HG03460 (cell line): ENCODE measurements at regions not wholly inside any gene's neighbourhood (a gene's known extent, or its start where the extent isn't known, plus 50 kb on each side); places are given as distances from the start of the nearest gene placed in this dataset.
"Not testable (repeated sequence)": the region's sequence is repeated elsewhere in the genome, so short reads cannot be mapped to it uniquely, and the experiment has no call there.

Experiments used
- ATAC-seq: cut with Tn5 transposase; IDR thresholded peaks from one replicate; pipeline ENCODE4 v1.9.1; 2021; ENCODE audit not compliant: unreplicated experiment

DNA sequence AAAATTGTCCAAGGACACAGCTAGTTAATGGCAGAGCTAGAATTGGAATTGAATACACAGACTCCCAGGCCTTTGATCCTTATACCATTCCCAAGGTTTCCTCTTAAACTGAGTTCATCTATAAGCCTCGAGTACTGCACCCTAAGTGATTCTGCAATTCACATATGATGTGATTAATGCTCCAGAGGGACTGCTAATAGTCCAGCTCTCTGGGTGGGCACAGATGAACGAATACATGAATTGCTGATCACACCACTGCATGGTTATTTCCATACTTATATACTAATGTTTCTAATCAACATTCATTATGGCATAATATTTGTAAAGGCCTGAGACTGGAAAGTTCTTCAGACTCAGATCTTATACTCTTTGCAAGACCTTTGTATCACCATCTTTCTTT, 101.8 kb downstream of the NUFIP1 start:
- ATAC-seq: no peak

DNA sequence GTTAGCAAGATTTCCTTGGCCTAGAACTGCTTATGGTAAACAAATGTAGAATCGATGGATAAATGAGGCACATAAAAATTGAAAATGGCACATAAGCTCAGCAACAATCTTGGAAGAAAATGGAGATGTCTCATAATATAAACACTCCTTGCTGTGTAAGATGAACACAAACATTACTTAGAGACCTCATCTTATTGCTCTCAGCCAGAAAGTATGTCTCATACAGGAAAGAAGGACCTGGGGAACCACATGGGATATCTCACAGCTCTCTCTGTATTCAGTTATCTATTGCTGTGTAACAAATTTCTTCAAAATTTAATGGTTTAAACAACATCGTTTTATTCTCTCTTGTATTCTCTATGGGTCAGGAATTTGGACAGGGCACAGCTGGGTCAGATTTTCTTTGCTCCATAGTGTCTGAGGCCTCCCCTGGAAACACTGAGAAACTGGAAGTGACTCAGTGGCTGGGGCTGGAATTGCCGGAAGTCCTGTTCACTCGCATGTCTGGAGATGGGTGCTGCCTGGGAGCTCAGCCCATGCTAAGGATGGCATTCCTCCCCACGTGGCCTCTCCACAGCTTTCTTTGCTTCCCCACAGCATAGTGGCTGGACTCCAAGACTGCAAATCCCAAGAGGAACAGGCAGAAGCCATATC, 105.1 kb downstream of the NUFIP1 start:
- ATAC-seq: no peak

DNA sequence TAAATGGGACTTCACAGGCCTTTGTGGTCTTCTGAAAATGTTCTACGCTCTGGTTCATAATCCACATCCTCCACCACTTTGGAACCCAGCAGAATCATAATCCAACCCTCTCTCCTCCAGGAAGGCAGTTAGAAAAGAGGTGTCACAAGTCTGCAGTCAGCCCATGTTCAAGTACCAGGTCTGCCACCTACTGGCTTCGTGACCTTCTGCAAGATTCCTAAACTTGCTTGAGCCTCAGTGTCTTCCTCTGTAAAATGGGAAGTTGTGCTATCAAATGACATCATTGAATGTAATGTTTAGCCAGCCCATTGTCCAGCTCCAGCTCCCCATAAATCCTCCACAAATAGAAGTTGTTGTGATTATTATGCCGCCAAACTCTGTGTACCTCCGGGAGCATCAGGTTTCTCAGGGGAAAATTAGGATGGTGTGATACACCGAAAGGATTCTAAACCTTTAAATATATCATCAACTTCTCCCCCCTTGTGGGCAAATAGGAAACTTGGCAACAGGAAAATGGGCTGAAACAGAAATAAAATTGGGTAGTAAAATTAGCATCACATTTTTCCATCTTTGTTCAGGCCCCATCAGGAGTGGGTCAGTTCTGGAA, 109.7 kb downstream of the NUFIP1 start:
- ATAC-seq: no peak

DNA sequence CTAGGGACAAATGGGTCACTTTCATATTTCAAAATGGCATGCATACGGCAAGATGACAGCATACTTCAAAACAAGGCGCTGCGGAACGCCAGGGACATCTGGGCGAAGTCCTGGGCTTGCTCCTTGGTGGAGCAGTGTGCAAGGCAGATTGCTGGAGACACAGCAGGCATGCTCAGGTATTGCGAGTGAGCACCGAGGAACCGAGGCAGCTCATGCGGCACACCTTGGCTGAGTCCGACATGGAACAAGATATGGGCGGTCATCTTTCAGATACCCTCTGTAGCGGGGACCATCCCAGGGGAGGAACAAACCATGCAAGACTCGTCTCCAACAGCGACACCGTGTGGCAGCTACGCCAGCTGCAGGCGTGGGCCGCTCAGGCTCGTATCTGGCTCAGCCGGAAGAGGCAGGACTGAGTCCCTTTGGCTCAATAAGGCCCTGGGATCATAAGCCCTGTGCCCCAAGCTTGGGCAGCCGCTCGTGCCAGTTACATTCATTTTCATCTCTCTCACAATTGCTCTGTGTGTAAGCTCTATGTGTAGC, 112.4 kb downstream of the NUFIP1 start:
- ATAC-seq: no peak

DNA sequence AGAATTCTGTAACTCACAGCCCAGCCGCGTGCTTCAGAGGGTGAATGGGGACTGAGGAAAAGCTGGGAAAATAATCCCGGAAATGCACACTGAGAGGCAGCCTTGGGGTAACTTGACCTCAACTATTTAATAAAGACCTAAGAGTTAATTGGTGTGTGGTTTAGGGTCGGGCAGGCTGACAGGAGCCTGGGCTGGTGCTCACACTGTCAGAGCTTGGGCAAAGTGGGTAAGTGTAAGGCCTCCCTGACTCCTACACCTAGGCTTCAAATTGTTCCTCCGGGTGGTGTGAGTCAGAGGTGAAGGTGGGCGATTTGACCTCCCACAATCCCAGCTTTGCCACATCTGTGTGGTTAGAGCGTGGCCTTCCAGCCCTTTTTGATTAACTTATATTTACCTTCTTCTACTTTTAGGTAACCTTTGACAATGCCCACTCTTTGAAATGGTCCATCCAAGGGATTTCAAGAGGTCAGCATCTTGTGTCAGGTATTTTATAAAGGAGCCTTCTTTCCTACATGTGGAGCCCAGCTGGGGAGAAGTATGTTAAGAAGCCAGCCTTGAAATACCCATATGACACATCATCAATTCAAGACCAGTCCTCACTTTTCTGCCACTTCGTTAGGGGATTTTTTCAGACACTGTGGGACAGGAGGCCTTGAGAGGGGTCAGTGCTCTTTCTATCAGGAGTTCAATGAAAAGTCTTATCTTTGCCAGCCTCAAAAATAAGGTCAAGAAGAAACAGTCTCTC, 114.2 kb downstream of the NUFIP1 start:
- no peak for ATAC-seq

DNA sequence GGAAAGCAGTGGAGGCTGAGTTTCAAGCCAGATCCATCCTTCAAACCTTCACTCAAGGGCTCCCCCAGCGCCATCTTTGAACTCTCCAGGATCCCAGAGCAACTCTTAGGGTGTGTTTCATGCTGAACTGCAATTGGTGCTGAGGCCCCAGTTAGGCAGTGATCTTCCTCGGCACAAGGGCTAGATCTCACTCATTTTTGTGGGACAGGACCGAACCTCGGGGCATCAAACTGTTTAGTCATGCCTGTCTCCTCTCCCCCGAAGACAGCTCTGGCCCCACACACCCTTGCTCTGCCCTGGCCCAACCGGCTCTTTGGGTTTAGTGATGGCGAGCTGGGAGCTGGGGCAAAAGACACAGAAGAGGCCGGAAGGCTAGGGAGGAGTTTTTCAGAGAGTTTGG, 115.1 kb downstream of the NUFIP1 start:
- no peak for ATAC-seq

DNA sequence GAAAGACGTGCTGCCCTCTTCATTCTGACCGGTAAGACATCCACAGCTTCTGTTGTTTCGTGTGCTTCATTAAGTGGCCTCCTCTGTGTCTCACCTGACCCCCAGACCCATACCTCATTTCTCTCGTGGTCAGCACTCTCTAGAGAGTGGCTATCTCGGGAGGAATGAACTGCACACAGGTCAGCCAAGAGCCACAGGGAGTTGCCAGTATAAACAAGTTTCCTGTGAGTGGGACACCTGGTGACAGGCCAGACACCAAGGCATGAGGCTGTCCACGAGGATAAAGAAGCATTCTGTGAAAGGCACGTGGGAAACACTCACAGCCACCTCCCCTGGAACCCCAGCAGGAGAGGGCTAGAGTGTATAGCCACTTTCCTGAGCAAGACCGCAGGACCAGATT, 115.8 kb downstream of the NUFIP1 start:
- no peak for ATAC-seq

DNA sequence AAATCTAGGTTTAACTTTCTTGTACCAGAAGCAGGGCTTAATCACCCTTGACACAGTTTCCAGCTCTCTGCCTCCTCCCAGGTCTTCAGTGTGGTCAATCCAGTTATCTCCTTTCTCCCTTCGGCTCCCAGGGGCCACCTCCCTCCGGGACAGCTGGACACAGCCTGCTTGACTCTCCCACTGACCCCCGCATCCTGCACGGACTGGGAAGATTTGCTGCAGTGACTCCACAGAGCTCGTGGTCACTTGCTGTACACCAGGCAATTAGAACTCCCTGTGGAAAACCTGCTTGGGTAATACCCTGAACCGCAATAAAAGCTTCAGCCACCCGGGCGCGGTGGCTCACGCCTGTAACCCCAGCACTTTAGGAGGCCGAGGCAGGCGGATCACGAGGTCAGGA, 116.5 kb downstream of the NUFIP1 start:
- no peak for ATAC-seq

DNA sequence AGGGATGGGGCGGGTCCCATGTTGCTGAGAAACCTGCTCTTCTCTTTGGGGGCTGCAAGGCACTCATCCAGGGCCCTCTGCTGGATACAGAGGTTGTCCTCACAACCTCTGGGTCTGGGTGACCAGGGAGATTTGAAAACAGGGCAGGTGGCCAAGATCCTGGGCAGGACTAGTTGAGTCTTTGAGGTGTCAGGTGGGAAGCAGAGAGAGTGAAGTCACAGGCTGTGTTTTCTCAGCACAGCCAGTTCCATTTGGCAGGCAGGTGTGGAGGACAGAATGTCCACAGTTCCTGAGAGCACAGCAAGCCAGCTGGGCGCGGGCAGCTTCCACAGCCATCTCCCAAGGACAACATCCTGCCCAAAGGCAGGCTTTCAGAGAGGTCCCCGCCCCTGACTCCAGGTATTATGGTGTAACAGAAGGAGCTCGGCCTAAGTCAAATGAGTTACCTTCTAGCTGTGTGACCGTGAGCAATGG, 118.8 kb downstream of the NUFIP1 start:
- no peak for ATAC-seq

DNA sequence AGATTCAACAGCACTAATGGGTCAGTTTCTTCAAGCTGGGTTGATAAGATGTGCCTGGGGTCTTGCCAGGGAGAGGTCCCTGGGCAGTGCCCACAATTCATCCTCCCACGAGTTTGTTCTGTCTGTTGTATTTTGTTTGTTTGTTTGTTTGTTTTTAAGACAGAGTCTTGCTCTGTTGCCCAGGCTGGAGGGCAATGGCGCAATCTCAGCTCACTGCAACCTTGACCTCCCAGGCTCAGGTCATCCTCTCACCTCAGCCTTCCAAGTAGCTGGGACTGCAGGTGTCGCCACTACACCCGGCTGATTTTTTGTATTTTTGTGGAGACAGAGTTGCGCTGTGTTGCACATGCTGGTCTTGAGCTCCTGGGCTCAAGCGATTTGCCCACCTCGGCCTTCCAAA, 120.1 kb downstream of the NUFIP1 start:
- no peak for ATAC-seq

DNA sequence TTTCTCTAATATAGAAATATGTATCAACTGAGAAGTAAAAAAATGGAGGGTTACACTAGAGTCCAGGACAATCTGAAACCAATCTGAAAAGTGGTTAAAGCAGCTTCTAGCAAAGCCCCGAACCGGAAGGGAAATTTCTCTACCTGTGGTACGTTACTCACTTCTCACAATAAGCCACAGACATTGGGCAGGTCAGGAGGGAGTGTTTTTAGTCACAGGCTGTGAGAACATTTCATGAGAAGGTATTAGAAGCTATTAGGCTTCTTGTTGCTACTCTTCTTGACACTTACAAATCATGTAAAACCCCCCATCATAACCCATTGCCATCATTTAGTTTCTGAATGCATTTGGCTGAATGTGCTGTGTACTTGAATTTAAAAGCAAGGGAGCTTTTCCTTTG, 120.9 kb downstream of the NUFIP1 start:
- ATAC-seq: peak; percentile 71

DNA sequence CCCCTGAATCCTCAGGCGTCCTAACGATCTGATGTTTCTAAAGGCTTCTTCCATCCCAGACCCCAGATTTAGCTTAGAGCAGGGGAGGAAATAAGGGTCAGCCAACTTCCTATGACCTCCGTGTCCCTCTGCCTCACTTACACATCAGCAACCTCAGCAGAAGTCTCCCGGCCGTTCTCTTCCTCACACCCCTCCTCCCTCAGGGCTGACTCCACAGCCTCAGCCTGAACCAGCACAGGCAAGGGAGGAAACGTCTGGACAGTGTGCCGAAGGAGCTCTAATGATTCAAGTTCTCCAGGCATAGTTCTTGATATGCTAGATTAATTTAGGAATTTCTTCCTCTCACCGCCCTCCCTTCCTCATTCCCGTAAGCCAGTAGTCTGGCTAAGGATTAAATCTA, 121.4 kb downstream of the NUFIP1 start:
- no peak for ATAC-seq

DNA sequence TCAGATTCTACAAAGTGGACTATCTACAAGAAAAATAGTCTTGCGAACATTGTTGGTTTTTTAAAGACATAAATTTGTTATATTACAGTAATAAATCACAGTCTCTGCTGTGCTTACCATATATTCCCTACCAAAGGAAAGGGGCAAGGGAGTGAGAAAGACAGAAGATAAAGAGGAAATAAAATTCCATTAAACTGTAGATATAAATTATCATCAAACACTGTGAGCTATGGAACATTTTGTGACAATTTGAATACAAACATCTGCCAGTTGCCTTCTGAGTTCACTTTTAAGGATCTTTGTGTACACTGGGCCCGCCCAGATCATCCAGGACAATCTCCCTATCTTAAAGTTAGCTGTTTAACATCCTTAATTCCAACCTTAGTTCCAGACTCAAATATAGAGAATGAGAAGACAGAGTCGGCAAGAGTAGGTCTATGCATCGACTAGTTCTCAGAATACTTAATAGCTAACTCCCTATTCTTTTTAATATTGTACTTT, 122.8 kb downstream of the NUFIP1 start:
- ATAC-seq: no peak

DNA sequence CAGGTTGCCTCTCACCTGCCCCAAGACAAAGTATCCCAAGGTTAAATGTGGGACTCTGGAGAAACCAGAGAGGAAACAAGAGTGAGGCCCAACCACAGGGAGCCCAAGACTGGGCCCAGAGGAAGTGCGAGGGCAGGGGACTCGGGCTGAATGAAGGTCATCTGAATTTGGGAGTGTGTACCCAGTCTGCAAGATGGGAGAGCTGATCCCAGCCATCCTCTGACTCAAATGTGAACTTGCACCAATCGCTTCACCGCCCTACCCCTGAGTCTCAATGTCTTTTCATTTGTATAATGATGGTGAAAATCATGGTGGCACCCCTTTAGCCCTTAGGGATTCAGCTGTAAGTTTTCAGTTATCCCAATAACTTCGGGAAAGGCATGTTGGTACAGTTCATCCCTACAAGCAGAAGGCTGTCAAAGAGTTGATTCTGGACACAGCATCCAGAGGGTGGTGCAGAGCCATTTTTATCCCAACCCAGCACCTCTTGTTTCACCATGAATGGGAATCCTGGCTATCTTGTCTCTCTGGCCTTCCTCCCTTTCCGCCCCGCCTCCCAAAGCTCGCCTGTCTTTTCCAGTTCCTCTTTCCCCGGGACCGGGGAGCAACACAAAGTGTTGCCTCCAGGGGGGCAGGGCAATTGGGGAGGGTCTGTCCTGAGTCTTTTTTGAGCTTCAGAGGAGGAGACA, 123.4 kb downstream of the NUFIP1 start:
- ATAC-seq: no peak

DNA sequence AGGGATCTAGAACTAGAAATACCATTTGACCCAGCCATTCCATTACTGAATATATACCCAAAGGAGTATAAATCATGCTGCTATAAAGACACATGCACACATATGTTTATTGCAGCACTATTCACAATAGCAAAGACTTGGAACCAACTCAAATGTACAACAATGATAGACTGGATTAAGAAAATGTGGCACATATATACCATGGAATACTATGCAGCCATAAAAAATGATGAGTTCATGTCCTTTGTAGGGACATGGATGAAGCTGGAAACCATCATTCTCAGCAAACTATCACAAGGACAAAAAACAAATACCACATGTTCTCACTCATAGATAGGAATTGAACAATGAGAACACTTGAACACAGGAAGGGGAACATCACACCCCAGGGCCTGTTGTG, 125.6 kb downstream of the NUFIP1 start:
- not testable (repeated sequence) for ATAC-seq

DNA sequence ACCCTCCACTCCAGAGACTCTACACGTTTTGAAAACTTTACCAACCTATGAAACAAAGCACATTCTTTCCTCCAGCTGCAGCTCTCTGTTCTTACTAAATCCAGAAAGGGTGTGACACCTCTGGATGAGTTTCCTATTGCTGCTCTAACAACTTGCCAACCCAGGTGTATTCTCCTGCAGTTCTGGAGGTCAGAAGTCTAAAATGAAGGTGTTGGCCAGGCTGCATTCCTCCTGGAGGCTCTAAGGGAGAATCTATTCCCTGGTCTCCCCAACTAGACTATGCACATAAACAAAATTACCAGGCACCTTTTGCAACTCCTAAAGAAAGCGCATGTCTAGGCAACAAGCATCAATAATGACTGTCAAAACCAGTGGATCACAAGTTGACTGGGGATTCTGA, 128.8 kb downstream of the NUFIP1 start:
- no peak for ATAC-seq

DNA sequence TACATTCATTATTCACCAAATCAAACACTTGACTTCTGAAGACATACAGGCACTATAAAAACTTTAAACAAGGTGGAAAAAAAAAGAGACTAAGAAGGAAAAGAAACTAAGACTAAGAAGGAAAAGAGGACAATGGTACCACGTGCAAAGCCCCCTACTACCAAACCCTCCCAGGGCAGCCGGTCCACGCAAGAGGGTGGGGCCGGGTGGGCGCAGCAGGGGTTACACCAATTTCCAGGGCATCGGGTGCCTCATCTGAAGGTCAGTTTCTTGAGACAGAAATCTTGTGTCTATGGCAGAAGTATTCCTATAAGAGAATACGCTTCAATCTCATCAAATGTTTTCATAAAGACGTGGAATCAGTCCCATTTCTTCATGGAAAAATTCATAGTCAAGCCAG, 131.5 kb downstream of the NUFIP1 start:
- no peak for ATAC-seq

DNA sequence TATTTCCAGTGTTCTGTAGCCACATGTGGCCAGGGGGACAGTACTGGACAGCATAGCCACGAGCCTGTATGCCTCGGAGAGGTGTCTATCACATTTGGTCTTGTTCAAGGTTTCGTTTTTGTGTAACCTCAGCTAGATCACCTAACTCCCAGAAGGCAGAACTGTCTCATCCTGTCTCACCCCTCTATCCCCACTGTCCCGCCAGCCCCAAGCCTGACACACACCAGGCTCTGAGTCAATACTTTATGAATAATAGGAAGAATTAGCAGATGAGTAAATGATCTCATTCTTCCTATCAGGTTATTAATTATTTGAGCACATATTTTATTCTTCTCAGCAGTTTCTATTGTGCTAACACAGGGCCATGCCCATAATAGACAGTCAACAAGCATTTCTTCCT, 132.2 kb downstream of the NUFIP1 start:
- ATAC-seq: no peak

DNA sequence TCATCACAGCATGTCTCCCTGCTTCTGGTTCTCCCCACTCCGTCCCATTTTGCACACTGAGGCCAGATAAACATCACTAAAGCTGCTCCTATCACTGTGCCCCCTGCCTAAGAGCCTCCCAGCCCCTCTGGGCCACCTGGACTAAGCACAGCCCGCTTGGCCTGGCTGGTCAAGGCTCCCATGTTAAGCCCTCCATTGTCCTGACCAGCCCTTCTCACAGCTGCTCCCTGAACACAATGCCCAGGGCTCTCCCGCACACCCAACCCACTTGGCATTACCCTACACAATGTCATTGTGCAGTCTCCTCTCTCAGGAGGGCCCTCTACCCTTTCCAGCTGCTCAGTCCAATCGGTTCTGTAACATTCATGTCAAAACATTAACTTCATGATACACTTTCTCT, 133.4 kb downstream of the NUFIP1 start:
- ATAC-seq: no peak

DNA sequence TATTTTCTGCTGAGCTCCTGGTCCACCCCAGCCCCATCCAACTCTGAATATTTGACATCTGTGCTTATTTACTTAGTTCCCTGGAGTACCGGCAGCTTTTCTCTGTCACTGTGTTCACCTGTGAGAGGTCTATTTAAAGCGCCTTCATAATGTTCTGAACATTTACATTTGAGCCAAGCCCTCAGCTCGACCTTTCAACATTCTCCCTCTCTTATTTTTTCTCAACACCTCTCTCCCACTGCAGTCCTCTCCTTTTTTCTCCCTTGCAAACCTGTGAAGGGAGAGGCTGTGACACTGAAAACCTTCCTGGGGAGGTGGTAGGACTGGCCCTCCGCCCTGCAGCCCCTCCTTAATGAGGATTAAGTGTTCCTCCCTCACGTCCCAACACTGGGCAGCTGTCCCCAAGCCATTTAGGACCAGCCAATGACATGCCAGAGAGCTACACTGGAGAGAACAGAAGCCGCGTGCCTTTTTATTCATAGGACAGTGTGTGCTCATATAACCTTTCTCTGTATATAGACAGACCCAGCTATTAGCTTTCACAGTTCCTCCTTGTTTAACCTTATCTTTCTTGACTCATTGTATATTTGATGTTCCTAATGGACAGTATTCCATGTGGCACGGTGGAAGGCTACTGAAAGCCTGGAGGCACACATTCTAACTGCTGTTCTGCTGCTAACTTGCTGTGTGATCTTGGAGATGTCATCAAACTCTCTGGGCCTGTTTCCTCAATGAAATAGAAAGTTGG, 134.8 kb downstream of the NUFIP1 start:
- ATAC-seq: no peak

DNA sequence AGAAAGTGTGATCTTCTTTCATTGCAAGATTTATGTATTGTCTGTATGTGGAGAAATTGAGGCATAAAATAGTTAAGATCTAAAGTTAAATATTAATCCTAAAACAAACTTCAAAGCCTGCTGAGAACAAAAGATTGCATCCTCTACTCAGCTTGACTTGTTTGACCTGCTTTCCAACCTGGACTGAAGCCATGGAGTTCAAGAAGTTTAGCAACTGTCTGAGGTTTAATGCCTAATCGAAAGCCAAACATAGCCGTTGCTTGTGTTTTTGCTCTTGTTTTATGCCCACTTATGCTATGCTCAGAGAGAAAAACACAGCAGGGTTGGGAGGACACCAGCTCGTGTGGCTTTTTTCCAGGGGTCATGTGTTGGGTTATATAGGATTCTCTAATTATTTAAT, 135.6 kb downstream of the NUFIP1 start:
- ATAC-seq: no peak
